ENCODE measurements at regions not wholly inside any gene's neighbourhood (a gene's known extent, or its start where the extent isn't known, plus 50 kb on each side); places are given as distances from the start of the nearest gene placed in this dataset.

DNA sequence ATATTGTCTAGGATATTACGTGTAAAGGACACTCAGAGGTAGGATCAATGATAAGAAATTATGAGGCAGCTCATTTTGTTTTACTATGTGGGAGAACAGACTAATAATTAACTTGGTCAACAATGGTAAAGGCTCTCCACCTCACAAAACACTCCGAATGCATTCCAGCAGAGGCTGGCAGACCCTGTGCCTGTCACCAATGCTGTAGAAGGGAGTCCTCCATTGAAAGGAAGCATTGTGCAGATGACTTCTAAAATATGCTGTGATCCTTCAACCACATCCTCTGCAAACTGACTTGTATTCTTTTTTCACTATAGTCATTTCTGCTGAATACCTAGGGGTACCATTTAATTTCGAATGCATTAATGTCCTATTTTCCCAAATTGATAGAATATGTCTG, 119.6 kb upstream of the EEA1 start:
- ATAC-seq = no peak
- no peak for DNase-seq

GRCh38 chr12:93050026-93050747, 121.1 kb upstream of the EEA1 start:
- H3K4me3 ChIP-seq = no peak overlapping the region
- ATAC-seq = no peak
- DNase-seq = no peak
- H3K36me3 ChIP-seq (ENCODE audit: low read depth) = no peaks in the 10 kb centered on the region
- intact Hi-C loops (cut with DNase I, micrococcal nuclease) = no loop called here
- TF ChIP-seq, protein P1, sequence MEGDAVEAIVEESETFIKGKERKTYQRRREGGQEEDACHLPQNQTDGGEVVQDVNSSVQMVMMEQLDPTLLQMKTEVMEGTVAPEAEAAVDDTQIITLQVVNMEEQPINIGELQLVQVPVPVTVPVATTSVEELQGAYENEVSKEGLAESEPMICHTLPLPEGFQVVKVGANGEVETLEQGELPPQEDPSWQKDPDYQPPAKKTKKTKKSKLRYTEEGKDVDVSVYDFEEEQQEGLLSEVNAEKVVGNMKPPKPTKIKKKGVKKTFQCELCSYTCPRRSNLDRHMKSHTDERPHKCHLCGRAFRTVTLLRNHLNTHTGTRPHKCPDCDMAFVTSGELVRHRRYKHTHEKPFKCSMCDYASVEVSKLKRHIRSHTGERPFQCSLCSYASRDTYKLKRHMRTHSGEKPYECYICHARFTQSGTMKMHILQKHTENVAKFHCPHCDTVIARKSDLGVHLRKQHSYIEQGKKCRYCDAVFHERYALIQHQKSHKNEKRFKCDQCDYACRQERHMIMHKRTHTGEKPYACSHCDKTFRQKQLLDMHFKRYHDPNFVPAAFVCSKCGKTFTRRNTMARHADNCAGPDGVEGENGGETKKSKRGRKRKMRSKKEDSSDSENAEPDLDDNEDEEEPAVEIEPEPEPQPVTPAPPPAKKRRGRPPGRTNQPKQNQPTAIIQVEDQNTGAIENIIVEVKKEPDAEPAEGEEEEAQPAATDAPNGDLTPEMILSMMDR (IDR thresholded peaks at IDR 0.05) = no peak
- no peaks in the 10 kb centered on the region for H3K9me3 ChIP-seq
- no peaks in the 10 kb centered on the region for H3K4me1 ChIP-seq (ENCODE audit: low read depth)

More for the DNA sequence above, 119.6 kb upstream of the EEA1 start:
- TF ChIP-seq, protein P1 (IDR thresholded peaks at IDR 0.05) = no peak
- intact Hi-C loops (cut with DNase I, micrococcal nuclease) = no loop called here
- Histone ChIP-seq H3K4me3 (no peak overlapping the region), H3K9me3 (no peaks in the 10 kb centered on the region), H3K4me1 (ENCODE audit: low read depth) (peaks cover 2% of the 10 kb centered on the region), H3K36me3 (ENCODE audit: low read depth) (no peaks in the 10 kb centered on the region)

DNA sequence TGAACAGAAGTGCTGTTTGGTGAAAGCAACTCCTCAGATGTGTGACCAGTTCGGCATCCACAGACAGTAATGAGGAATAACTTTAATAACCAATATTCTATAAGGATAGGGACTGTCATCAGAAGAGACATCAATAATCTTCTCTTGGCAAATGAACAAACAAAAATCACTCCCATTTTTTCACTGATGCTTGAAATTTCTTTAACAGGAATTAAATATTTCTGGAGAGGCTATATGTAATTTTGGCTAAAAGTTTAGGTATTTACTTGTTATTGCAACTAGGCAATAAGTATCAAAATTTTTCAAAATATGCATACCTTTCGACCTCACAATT, 121.6 kb upstream of the EEA1 start:
- Histone ChIP-seq H3K9me3 (no peaks in the 10 kb centered on the region), H3K36me3 (ENCODE audit: low read depth) (no peaks in the 10 kb centered on the region), H3K4me3 (no peak overlapping the region), H3K4me1 (ENCODE audit: low read depth) (no peaks in the 10 kb centered on the region)
- TF ChIP-seq, protein P1 (IDR thresholded peaks at IDR 0.05) = no peak
- intact Hi-C loops (cut with DNase I, micrococcal nuclease) = no loop called here
- DNase-seq = no peak
- ATAC-seq = no peak

- TF ChIP-seq, protein P1 (IDR thresholded peaks at IDR 0.05) = no peak
- no peaks in the 10 kb centered on the region for H3K4me1 ChIP-seq (ENCODE audit: low read depth)
- intact Hi-C loops (cut with DNase I, micrococcal nuclease) = no loop called here
- H3K9me3 ChIP-seq = no peaks in the 10 kb centered on the region
- DNase-seq (no peak), ATAC-seq (no peak)
- H3K4me3 ChIP-seq = no peak overlapping the region
- H3K36me3 ChIP-seq (ENCODE audit: low read depth) = no peaks in the 10 kb centered on the region
These were observed 124.9 kb upstream of the EEA1 start for GRCh38 chr12:93054021-93054420.

DNA sequence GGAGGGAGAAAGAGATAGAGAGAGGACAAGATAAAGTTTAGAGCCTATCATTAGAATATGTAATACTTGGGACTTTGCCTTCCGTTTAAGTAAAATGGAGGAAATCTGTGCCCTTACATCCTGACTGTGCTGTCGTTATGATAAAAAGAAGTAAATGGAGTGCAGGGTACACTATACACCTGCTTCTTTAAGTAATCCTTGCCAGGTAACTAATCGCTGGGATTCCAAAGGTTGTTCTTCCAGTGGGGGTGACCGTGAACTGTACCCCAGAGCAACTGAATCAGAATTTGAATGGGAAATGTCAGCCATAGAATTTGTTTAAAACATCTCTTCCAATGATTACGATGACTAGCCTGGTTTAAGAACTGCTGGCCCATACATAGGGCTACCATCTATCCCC, 126.1 kb upstream of the EEA1 start:
- DNase-seq (no peak), ATAC-seq (no peak)
- Histone ChIP-seq H3K4me1 (ENCODE audit: low read depth) (no peaks in the 10 kb centered on the region), H3K36me3 (ENCODE audit: low read depth) (no peaks in the 10 kb centered on the region), H3K4me3 (no peak overlapping the region), H3K9me3 (no peaks in the 10 kb centered on the region)
- intact Hi-C loops (cut with DNase I, micrococcal nuclease) = no loop called here
- TF ChIP-seq, protein P1 (IDR thresholded peaks at IDR 0.05) = no peak

All from mucosa of descending colon (tissue), 3 donors.